ENCODE measurements at regions not wholly inside any gene's neighbourhood (a gene's known extent, or its start where the extent isn't known, plus 50 kb on each side); places are given as distances from the start of the nearest gene placed in this dataset.

DNA sequence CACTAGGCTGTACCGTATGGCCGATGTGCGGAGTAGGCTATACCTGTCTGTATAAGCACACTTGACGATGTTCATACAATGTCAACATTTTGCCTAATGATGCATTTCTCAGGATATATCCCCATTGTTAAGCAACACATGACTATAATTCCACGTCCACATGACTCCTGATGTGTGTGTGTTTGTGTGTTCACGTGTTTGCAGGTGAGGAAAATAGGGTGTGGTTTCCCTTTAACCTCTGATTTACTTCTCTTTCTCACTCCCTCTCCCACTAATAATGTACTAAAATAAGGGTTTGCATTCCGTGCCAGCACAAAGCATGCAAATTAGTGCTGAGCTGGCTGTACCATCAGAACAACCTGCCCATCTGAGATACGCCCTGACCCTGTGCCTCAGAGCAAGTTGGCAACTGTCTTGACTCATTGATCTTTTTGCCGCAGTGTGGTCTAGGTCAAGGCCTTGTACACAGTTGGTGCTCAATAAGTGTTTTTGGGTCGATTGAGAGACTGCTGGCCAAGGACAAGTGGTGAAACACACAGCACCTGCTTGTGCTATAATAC is 64.6 kb upstream of the DOCK1 start:
- DNase-seq, result no peak
- WGBS, 2 donors, result 63 to 73% methylated on average over 4 to 10 of the region's 10 CpGs
- Histone ChIP-seq H3K4me1 (peaks cover 0 to 36% (median 0%) of the 10 kb centered on the region in 3 donors), H3K9me3 (no peaks in the 10 kb centered on the region), H3K27me3 (no peaks in the 10 kb centered on the region), H3K4me3 (no peak overlapping the region), H3K27ac (no peak overlapping the region), H3K36me3 (no peaks in the 10 kb centered on the region)
- intact Hi-C loops (cut with DNase I), result no loop called here
- TF ChIP-seq, protein P1, sequence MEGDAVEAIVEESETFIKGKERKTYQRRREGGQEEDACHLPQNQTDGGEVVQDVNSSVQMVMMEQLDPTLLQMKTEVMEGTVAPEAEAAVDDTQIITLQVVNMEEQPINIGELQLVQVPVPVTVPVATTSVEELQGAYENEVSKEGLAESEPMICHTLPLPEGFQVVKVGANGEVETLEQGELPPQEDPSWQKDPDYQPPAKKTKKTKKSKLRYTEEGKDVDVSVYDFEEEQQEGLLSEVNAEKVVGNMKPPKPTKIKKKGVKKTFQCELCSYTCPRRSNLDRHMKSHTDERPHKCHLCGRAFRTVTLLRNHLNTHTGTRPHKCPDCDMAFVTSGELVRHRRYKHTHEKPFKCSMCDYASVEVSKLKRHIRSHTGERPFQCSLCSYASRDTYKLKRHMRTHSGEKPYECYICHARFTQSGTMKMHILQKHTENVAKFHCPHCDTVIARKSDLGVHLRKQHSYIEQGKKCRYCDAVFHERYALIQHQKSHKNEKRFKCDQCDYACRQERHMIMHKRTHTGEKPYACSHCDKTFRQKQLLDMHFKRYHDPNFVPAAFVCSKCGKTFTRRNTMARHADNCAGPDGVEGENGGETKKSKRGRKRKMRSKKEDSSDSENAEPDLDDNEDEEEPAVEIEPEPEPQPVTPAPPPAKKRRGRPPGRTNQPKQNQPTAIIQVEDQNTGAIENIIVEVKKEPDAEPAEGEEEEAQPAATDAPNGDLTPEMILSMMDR (IDR thresholded peaks at IDR 0.05), result no peak
- no peak for TF ChIP-seq POLR2A (IDR thresholded peaks at IDR 0.05)

DNA sequence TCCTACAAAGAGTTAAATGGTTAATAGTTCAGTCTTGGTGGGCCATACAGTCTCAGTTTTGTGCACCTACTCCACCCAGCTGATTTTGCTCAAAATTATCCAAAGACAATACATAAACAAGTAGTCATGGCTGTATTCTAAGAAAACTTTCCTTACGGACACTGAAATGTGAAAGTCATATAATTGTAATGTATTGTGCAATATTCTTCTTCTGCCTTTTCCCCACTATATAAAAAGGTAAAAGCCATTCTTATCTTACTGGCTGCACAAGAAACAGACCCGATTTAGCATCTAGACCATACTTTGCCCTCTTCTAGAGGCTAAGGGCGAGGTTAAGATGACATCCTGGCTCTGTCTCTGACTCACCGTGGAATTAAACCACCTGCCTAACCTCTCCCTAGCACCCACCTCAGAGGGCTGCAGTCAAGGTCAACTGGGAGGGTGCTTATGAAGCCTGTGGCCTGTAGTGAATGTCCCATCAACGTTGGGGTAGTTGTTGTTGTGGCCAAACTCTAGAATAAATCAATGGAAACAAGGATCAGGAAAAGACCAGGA is 63.8 kb upstream of the DOCK1 start:
- 55 to 56% methylated on average over 3 to 5 of the region's 5 CpGs for WGBS, 2 donors
- H3K27ac ChIP-seq, result no peak overlapping the region

DNA sequence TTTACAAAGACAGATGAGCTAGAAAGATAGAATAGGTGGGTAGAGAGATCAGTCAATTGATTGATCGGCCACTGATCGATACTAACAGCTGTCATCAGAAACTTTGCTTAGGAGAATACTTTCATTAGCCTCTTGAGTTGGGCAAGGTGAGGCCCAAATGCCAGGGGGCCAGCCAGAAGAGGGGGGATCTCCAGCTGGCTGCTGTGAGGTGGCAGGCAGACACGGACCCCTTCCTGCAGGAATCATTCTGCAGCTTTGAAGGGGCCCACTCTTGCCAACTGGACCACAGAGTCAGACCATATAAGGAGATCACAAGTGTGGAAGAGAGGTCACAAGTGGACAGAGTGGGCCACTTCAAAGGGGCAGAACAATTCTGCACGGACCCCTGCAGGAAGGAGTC is 62.9 kb upstream of the DOCK1 start:
- 86 to 90% methylated on average over 3 to 4 of the region's 4 CpGs for WGBS, 2 donors
- intact Hi-C loops (cut with DNase I), result no loop called here
- no peak overlapping the region for H3K4me3 ChIP-seq

More for the DNA sequence above, 63.8 kb upstream of the DOCK1 start:
- intact Hi-C loops (cut with DNase I), result no loop called here
- no peaks in the 10 kb centered on the region for H3K27me3 ChIP-seq
- TF ChIP-seq, protein P1 (IDR thresholded peaks at IDR 0.05), result no peak
- TF ChIP-seq POLR2A (IDR thresholded peaks at IDR 0.05), result no peak
- no peaks in the 10 kb centered on the region for H3K9me3 ChIP-seq
- H3K36me3 ChIP-seq, result no peaks in the 10 kb centered on the region
- H3K4me3 ChIP-seq, result no peak overlapping the region
- H3K4me1 ChIP-seq, result peaks cover 0 to 36% (median 0%) of the 10 kb centered on the region in 3 donors
- no peak for DNase-seq

DNA sequence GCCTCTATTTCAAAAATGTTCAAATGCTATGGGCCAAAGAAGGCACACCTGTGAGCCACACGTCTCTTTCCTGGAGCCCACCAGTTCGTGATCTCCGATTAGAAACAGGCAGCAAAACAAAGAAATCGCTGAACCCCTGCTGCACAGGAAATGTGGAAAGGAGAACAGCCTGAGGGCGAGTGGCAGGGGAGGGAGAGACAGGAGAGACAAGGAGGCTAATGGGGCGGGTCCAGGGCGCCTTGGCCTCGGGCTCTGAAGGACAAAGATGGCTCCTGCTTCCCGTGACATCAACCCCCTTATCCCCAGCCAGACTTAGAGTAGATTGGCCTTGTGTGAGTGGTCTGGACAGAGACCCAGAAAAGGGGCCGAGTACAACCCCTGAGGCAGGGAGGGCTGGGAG is 62.4 kb upstream of the DOCK1 start:
- H3K9me3 ChIP-seq, result no peaks in the 10 kb centered on the region
- no peak overlapping the region for H3K27ac ChIP-seq
- DNase-seq, result no peak
- intact Hi-C loops (cut with DNase I), result no loop called here
- 68 to 90% methylated on average over 2 to 10 of the region's 10 CpGs for WGBS, 2 donors
- H3K4me1 ChIP-seq, result peaks cover 0 to 36% (median 0%) of the 10 kb centered on the region in 3 donors
- H3K36me3 ChIP-seq, result no peaks in the 10 kb centered on the region
- TF ChIP-seq, protein P1 (IDR thresholded peaks at IDR 0.05), result no peak
- no peak for TF ChIP-seq POLR2A (IDR thresholded peaks at IDR 0.05)
- no peak overlapping the region for H3K4me3 ChIP-seq
- H3K27me3 ChIP-seq, result no peaks in the 10 kb centered on the region

More for the DNA sequence above, 62.9 kb upstream of the DOCK1 start:
- Histone ChIP-seq H3K36me3 (no peaks in the 10 kb centered on the region), H3K9me3 (no peaks in the 10 kb centered on the region), H3K27ac (no peak overlapping the region), H3K4me1 (peaks cover 0 to 36% (median 0%) of the 10 kb centered on the region in 3 donors), H3K27me3 (no peaks in the 10 kb centered on the region)
- no peak for DNase-seq
- TF ChIP-seq POLR2A (IDR thresholded peaks at IDR 0.05), result no peak
- TF ChIP-seq, protein P1 (IDR thresholded peaks at IDR 0.05), result no peak

DNA sequence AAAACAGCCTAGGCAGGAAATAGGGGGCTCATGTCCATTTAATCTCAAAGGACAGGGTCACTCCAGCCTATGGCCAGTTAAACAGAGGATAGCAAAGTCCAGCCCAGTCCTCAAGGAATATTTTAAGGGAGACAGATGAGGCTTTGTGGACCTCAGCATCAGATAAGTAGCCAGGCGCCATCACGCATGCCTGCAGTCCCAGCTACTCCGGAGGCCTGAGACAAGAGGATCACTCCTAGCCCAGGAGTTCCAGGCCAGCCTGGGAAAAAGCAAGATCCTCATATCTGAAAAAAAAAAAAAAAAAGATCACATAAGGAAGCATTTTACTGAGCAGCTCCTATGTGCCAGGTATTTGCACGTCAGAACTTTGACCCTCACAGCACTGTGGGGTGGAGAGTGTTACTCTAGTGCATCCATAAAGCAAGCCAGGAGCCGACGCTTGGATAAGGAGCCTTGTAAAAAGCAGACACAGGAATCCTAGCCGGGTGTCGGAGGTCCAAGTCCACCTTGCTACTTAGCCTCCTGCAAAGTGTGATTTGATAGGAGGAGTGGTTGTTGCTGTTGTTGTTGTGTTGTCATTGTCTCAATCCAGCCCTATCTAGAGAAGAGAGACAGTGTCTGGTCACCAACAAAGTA is 61.8 kb upstream of the DOCK1 start:
- intact Hi-C loops (cut with DNase I), result no loop called here
- 90 to 96% methylated on average over 6 to 8 of the region's 8 CpGs for WGBS, 2 donors
- H3K27ac ChIP-seq, result no peak overlapping the region

More for the DNA sequence above, 61.8 kb upstream of the DOCK1 start:
- Histone ChIP-seq H3K27me3 (no peaks in the 10 kb centered on the region), H3K9me3 (no peaks in the 10 kb centered on the region), H3K36me3 (no peaks in the 10 kb centered on the region), H3K4me1 (peaks cover 0 to 30% (median 0%) of the 10 kb centered on the region in 3 donors), H3K4me3 (no peak overlapping the region)
- DNase-seq, result no peak
- no peak for TF ChIP-seq POLR2A (IDR thresholded peaks at IDR 0.05)
- TF ChIP-seq, protein P1 (IDR thresholded peaks at IDR 0.05), result no peak
